BLaER1 treated with 17β-estradiol and CSF1 and Interleukin-3, amounts not matched to agents 10 nM and 100 nM (cell line): ENCODE measurements at regions not wholly inside any gene's neighbourhood (a gene's known extent, or its start where the extent isn't known, plus 50 kb on each side); places are given as distances from the start of the nearest gene placed in this dataset.

ENCODE experiments used
- H3K27ac ChIP-seq, 11 experiments: shearing (Covaris generic); formaldehyde crosslinking; 2 replicates each; pipeline ENCODE4 v1.8.1; 2022
- H3K27me3 ChIP-seq, 11 experiments: shearing (Covaris generic); formaldehyde crosslinking; 2 replicates each; pipeline ENCODE4 v1.8.1; 2022
- H3K36me3 ChIP-seq, 11 experiments: shearing (Covaris generic); formaldehyde crosslinking; 2 replicates each; pipeline ENCODE4 v1.8.1; 2022
- H3K4me1 ChIP-seq, 10 experiments: shearing (Covaris generic); formaldehyde crosslinking; 2 replicates each; pipeline ENCODE4 v1.8.1; 2022
- H3K4me2 ChIP-seq, 11 experiments: shearing (Covaris generic); formaldehyde crosslinking; 2 replicates each; pipeline ENCODE4 v1.8.1; 2022
- H3K4me3 ChIP-seq, 10 experiments: shearing (Covaris generic); formaldehyde crosslinking; 2 replicates each; pipeline ENCODE4 v1.8.1; 2022
- H3K9ac ChIP-seq, 11 experiments: shearing (Covaris generic); formaldehyde crosslinking; 2 replicates each; pipeline ENCODE4 v1.8.1; 2022
- H3K9me3 ChIP-seq, 11 experiments: shearing (Covaris generic); formaldehyde crosslinking; replicated peaks in 1 of 11; 2 replicates each; pipeline ENCODE4 v1.8.1; 2022
- H4K20me1 ChIP-seq, 11 experiments: shearing (Covaris generic); formaldehyde crosslinking; 2 replicates each; pipeline ENCODE4 v1.8.1; 2022
- Cebpa-rat ChIP-seq, 11 experiments: shearing (Covaris generic); IDR thresholded peaks; 2 replicates each; pipeline ENCODE4 v1.8.1; 2022

DNA sequence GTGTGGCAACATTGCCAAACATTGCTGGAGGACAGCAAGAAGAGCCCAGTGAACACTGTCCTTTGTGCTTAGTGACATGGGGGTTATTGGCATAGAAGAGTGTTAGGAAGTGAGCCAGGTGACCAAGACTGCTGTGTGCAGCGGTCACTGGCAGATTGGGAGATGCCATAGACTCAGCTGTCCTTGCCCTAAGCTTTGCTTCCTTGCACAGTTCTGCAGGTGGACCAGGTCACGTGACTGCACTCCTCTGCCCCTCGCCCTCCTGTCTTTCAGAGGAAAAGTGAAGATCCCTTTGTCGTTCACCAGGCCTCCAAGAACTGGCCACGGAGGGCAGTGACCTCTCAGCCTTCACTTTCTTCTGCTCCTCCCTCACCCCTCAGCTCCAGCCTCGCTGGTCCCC lies 215.6 kb upstream of the SMIM21 start:
- Histone ChIP-seq H3K36me3 (no peaks in the 10 kb centered on the region), H3K4me1 (peaks cover 42 to 56% (median 50%) of the 10 kb centered on the region in 10 experiments), H3K27ac (peak overlapping the region in 4 of 11 experiments; percentile 73 to 85 (median 77); a peak in 9 of 22 replicates), H3K4me3 (no peak overlapping the region), H3K27me3 (no peaks in the 10 kb centered on the region), H3K9ac (no peak overlapping the region), H3K9me3 (peaks cover 7 to 46% (median 26%) of the 10 kb centered on the region in 11 experiments; a peak in 21 of 22 replicates), H4K20me1 (no peaks in the 10 kb centered on the region), H3K4me2 (peak overlapping the region in 8 of 11 experiments; percentile 54 to 79 (median 70); a peak in 11 of 22 replicates)
- no peak for TF ChIP-seq Cebpa-rat (IDR thresholded peaks at IDR 0.05)

- H4K20me1 ChIP-seq, result no peaks in the 10 kb centered on the region
- no peaks in the 10 kb centered on the region for H3K27me3 ChIP-seq
- peaks cover 42 to 73% (median 61%) of the 10 kb centered on the region in 10 experiments for H3K4me1 ChIP-seq
- H3K36me3 ChIP-seq, result no peaks in the 10 kb centered on the region
- H3K9ac ChIP-seq, result peak overlapping the region in 3 of 11 experiments; percentile 16 to 32 (median 19); a peak in 4 of 22 replicates
- TF ChIP-seq Cebpa-rat (IDR thresholded peaks at IDR 0.05), result peak in 1 of 11 experiments; percentile 41; a peak in 2 of 22 replicates
- H3K4me3 ChIP-seq, result no peak overlapping the region
- peak overlapping the region in 9 of 11 experiments; percentile 46 to 85 (median 69); a peak in 17 of 22 replicates for H3K27ac ChIP-seq
- peaks cover 0 to 25% (median 4%) of the 10 kb centered on the region in 11 experiments; a peak in 8 of 22 replicates for H3K9me3 ChIP-seq
- H3K4me2 ChIP-seq, result peak overlapping the region; percentile 21 to 79 (median 68); a peak in 21 of 22 replicates
These were observed 211.9 kb upstream of the SMIM21 start for GRCh38 chr18:75639472-75639831.

GRCh38 chr18:75638776-75639471 lies 211.4 kb upstream of the SMIM21 start:
- Histone ChIP-seq H3K27me3 (no peaks in the 10 kb centered on the region), H3K9ac (peak overlapping the region in 2 of 11 experiments; percentile 19 to 32; a peak in 3 of 22 replicates), H3K36me3 (no peaks in the 10 kb centered on the region), H3K27ac (peak overlapping the region in 9 of 11 experiments; percentile 23 to 85 (median 69); a peak in 14 of 22 replicates), H3K4me1 (peaks cover 42 to 73% (median 61%) of the 10 kb centered on the region in 10 experiments), H4K20me1 (no peaks in the 10 kb centered on the region), H3K4me3 (no peak overlapping the region; a peak in 2 of 20 replicates), H3K9me3 (peaks cover 0 to 27% (median 4%) of the 10 kb centered on the region in 11 experiments; a peak in 8 of 22 replicates), H3K4me2 (peak overlapping the region; percentile 21 to 79 (median 68); a peak in 21 of 22 replicates)
- peak in 8 of 11 experiments; percentile 66 to 91 (median 78); a peak in 12 of 22 replicates for TF ChIP-seq Cebpa-rat (IDR thresholded peaks at IDR 0.05)

- Histone ChIP-seq H3K9ac (peak overlapping the region in 1 of 11 experiments; percentile 32; a peak in 1 of 22 replicates), H3K9me3 (peaks cover 2 to 31% (median 6%) of the 10 kb centered on the region in 11 experiments; a peak in 15 of 22 replicates), H3K4me2 (peak overlapping the region in 10 of 11 experiments; percentile 29 to 79 (median 70); a peak in 19 of 22 replicates), H3K4me1 (peaks cover 42 to 71% (median 60%) of the 10 kb centered on the region in 10 experiments), H4K20me1 (no peaks in the 10 kb centered on the region), H3K36me3 (no peaks in the 10 kb centered on the region), H3K4me3 (no peak overlapping the region; a peak in 1 of 20 replicates), H3K27me3 (no peaks in the 10 kb centered on the region), H3K27ac (peak overlapping the region in 7 of 11 experiments; percentile 23 to 85 (median 73); a peak in 11 of 22 replicates)
- no peak for TF ChIP-seq Cebpa-rat (IDR thresholded peaks at IDR 0.05)
These were observed 210.8 kb upstream of the SMIM21 start for GRCh38 chr18:75638223-75638775.

- H3K27ac ChIP-seq, result peak overlapping the region in 2 of 11 experiments; percentile 19 to 33; a peak in 3 of 22 replicates
- H3K4me1 ChIP-seq, result peaks cover 21 to 50% (median 33%) of the 10 kb centered on the region in 10 experiments
- no peaks in the 10 kb centered on the region for H3K36me3 ChIP-seq
- peak overlapping the region in 7 of 11 experiments; percentile 11 to 46 (median 27); a peak in 10 of 22 replicates for H3K4me2 ChIP-seq
- no peaks in the 10 kb centered on the region for H3K27me3 ChIP-seq
- no peaks in the 10 kb centered on the region for H4K20me1 ChIP-seq
- TF ChIP-seq Cebpa-rat (IDR thresholded peaks at IDR 0.05), result no peak
- peaks cover 11 to 36% (median 14%) of the 10 kb centered on the region in 11 experiments; a peak in 16 of 22 replicates for H3K9me3 ChIP-seq
- no peak overlapping the region for H3K4me3 ChIP-seq
- no peak overlapping the region for H3K9ac ChIP-seq
These were observed 207.6 kb upstream of the SMIM21 start for GRCh38 chr18:75635096-75635495.

- Histone ChIP-seq H3K9me3 (peaks cover 5 to 40% (median 22%) of the 10 kb centered on the region in 11 experiments; a peak in 15 of 22 replicates), H3K4me1 (peaks cover 0 to 5% (median 4%) of the 10 kb centered on the region in 10 experiments; a peak in 9 of 20 replicates), H3K36me3 (no peaks in the 10 kb centered on the region), H3K4me3 (no peak overlapping the region), H3K9ac (no peak overlapping the region), H4K20me1 (no peaks in the 10 kb centered on the region), H3K27me3 (no peaks in the 10 kb centered on the region), H3K27ac (no peak overlapping the region), H3K4me2 (no peak overlapping the region)
- TF ChIP-seq Cebpa-rat (IDR thresholded peaks at IDR 0.05), result no peak
These were observed 198.5 kb upstream of the SMIM21 start for GRCh38 chr18:75625966-75626365.

DNA sequence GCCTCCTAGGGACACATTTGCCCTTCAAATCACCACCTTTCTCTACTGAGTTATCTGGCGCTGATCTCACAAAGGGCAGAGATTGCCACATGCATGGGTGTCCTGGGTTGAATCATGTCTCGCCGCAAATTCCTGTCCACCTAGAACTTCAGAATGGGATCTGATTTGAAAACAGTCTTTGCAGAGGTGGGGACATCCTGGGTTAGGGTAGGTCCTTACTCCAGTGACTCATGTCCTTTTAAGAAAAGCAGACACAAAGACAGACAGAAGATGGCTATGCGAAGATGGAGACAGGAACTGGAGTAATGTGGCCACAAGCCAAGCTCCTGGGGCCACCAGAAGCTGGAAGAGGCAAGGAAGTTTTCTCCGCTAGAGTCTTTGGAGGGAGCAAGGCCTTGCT lies 197.4 kb upstream of the SMIM21 start:
- Histone ChIP-seq H3K36me3 (no peaks in the 10 kb centered on the region), H3K27ac (no peak overlapping the region), H4K20me1 (no peaks in the 10 kb centered on the region), H3K9me3 (peaks cover 5 to 44% (median 26%) of the 10 kb centered on the region in 11 experiments; a peak in 15 of 22 replicates), H3K4me1 (no peaks in the 10 kb centered on the region), H3K9ac (no peak overlapping the region), H3K4me2 (no peak overlapping the region), H3K27me3 (no peaks in the 10 kb centered on the region), H3K4me3 (no peak overlapping the region)
- no peak for TF ChIP-seq Cebpa-rat (IDR thresholded peaks at IDR 0.05)

DNA sequence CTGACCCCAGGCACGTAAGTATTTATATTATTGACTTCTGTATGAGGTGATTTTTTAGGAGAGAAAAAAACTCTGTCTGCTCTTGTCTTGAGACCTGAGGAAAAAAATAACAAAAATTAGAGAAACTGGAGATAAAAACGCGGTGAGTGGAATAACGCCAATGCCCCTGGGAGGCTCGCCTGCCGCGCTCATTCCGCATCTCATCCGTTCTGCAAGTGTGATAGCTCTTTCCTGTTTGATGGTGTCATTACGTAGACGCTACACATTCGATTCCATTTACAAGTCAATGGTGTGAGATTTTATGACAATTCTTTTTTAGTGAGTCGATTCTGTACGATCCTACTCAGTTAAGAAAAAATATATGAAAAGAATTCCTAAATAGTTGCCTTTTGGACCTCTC lies 194.3 kb upstream of the SMIM21 start:
- Histone ChIP-seq H3K4me1 (no peaks in the 10 kb centered on the region), H3K27ac (no peak overlapping the region), H3K36me3 (no peaks in the 10 kb centered on the region), H3K4me2 (no peak overlapping the region), H3K9me3 (peaks cover 0 to 22% (median 16%) of the 10 kb centered on the region in 11 experiments; a peak in 13 of 22 replicates), H3K4me3 (no peak overlapping the region), H4K20me1 (no peaks in the 10 kb centered on the region), H3K27me3 (no peaks in the 10 kb centered on the region), H3K9ac (no peak overlapping the region)
- no peak for TF ChIP-seq Cebpa-rat (IDR thresholded peaks at IDR 0.05)

DNA sequence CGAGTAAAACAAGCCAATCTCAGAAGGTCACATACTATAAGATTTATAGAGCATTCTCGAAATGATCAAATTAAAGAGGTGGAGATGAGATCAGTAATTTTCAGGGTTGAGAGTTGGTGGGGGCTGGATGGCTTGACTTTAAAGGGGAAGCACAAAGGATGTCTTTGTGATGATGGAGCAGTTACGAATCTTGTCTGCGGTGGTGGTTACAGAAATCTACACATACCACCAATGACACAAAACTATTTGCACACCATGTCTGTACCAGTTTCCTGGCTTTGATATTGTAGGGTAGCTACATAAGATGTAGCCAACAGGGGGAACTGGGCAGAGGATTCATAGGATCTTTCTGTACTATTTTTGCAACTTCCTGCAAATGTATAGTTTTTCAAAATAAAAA lies 190.6 kb upstream of the SMIM21 start:
- no peaks in the 10 kb centered on the region for H3K4me1 ChIP-seq
- no peaks in the 10 kb centered on the region for H4K20me1 ChIP-seq
- no peaks in the 10 kb centered on the region for H3K27me3 ChIP-seq
- H3K9ac ChIP-seq, result no peak overlapping the region
- peaks cover 0 to 22% (median 15%) of the 10 kb centered on the region in 11 experiments; a peak in 12 of 22 replicates for H3K9me3 ChIP-seq
- no peak overlapping the region for H3K4me2 ChIP-seq
- H3K27ac ChIP-seq, result no peak overlapping the region
- H3K36me3 ChIP-seq, result no peaks in the 10 kb centered on the region
- H3K4me3 ChIP-seq, result no peak overlapping the region
- no peak for TF ChIP-seq Cebpa-rat (IDR thresholded peaks at IDR 0.05)
